ENCODE measurements at regions not wholly inside any gene's neighbourhood (a gene's known extent, or its start where the extent isn't known, plus 50 kb on each side); places are given as distances from the start of the nearest gene placed in this dataset.

DNA sequence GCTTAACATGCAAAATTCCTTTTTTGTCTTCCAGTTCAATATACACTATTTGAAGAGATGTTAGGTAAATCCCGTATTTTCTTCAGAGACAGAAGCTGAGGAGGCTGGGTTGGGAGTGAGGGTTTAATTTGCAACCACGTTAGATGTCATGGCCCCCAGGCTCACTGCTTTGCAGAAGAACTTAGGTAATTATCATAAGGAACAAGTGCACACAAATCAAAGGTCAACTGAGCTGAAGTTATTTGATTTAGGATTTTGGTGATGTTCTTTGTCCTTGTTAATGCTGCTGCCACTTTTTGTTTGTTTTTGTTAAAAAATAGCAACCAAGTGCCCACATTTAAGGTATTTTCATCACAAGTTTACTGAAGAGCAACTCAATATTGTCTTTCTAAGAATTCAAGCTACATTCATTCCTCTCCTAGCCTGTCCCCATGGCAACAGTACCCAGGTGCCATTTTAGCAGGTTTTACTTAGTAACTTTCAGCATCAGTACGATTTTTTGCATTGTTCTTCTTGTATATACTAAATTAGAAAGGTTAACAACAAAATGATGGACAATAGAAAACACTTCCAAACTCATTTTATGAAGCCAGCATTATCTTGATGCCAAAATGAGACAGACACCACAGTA is 62.9 kb upstream of the NDUFV2 start:
- H3K9me2 ChIP-seq (replicated peaks; ENCODE audit: low read depth, low read length) = no peaks in the 10 kb centered on the region
- no peak overlapping the region for H3K4me3 ChIP-seq (ENCODE audit: low read length, poor library complexity, severe bottlenecking)
- no peak overlapping the region for H3K4me2 ChIP-seq (ENCODE audit: low read depth, low read length, poor library complexity, severe bottlenecking)
- TF ChIP-seq, protein P1, sequence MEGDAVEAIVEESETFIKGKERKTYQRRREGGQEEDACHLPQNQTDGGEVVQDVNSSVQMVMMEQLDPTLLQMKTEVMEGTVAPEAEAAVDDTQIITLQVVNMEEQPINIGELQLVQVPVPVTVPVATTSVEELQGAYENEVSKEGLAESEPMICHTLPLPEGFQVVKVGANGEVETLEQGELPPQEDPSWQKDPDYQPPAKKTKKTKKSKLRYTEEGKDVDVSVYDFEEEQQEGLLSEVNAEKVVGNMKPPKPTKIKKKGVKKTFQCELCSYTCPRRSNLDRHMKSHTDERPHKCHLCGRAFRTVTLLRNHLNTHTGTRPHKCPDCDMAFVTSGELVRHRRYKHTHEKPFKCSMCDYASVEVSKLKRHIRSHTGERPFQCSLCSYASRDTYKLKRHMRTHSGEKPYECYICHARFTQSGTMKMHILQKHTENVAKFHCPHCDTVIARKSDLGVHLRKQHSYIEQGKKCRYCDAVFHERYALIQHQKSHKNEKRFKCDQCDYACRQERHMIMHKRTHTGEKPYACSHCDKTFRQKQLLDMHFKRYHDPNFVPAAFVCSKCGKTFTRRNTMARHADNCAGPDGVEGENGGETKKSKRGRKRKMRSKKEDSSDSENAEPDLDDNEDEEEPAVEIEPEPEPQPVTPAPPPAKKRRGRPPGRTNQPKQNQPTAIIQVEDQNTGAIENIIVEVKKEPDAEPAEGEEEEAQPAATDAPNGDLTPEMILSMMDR (conservative IDR thresholded peaks at IDR 0.05; ENCODE audit: low read length) = no peak
- no peak for TF ChIP-seq EZH2phosphoT487 (IDR thresholded peaks at IDR 0.05; ENCODE audit: borderline replicate concordance)
- H3K36me3 ChIP-seq (ENCODE audit: insufficient read depth, low read length) = no peaks in the 10 kb centered on the region
- H3K9ac ChIP-seq (ENCODE audit: low read depth, low read length, poor library complexity, severe bottlenecking) = no peak overlapping the region
- H3K4me1 ChIP-seq (ENCODE audit: insufficient read depth, low read length, poor library complexity, severe bottlenecking) = no peaks in the 10 kb centered on the region
- no peaks in the 10 kb centered on the region for H3K9me3 ChIP-seq (ENCODE audit: insufficient read depth, low read depth, low read length)
- no peak overlapping the region for H2AFZ ChIP-seq (ENCODE audit: low read length)
- no peaks in the 10 kb centered on the region for H3K27me3 ChIP-seq (ENCODE audit: insufficient read depth, low read length, poor library complexity, severe bottlenecking)
- H3K79me2 ChIP-seq (ENCODE audit: insufficient read depth, low read length) = no peaks in the 10 kb centered on the region
- no peaks in the 10 kb centered on the region for H4K20me1 ChIP-seq (ENCODE audit: insufficient read depth, low read length, poor library complexity, severe bottlenecking)
- no peaks in the 10 kb centered on the region for H3F3A ChIP-seq (ENCODE audit: low read depth)

DNA sequence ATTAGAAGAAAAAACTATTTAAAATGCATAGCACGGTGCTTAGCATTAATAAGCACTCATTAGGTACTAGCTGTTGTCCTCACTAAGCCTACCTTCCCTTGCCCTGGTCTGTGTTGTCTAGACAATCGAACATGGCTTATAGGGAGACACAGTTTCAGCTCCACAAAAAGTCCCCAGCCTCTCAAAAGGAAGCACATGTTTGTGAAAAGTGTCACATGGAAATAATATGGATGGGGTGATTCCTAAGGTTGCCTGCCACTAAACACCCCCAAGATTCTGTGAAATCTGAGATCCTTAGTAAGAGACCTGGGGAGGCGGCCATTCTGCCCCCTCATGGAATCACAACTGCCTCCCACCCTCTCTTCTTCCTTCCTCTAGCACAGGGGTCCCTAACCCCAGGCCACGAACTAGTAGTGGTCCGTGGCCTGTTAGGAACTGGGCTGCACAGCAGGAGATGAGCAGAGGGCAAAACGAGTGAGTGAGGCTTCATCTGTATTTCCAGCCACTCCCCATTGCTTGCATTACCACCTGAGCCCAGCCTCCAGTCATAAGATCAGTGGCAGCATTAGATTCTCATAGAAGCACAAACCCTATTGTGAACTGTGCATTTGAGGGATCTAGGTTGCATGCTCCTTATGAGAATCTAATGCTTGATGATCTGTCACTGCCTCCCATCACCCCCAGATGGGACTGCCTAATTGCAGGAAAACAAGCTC is 59.6 kb upstream of the NDUFV2 start:
- H3K27me3 ChIP-seq (ENCODE audit: insufficient read depth, low read length, poor library complexity, severe bottlenecking) = no peaks in the 10 kb centered on the region
- no peaks in the 10 kb centered on the region for H3F3A ChIP-seq (ENCODE audit: low read depth)
- no peaks in the 10 kb centered on the region for H3K79me2 ChIP-seq (ENCODE audit: insufficient read depth, low read length)
- H3K9ac ChIP-seq (ENCODE audit: low read depth, low read length, poor library complexity, severe bottlenecking) = no peak overlapping the region
- H3K4me3 ChIP-seq (ENCODE audit: low read length, poor library complexity, severe bottlenecking) = no peak overlapping the region
- no peaks in the 10 kb centered on the region for H3K9me2 ChIP-seq (replicated peaks; ENCODE audit: low read depth, low read length)
- H3K9me3 ChIP-seq (ENCODE audit: insufficient read depth, low read depth, low read length) = no peaks in the 10 kb centered on the region
- H3K4me1 ChIP-seq (ENCODE audit: insufficient read depth, low read length, poor library complexity, severe bottlenecking) = no peaks in the 10 kb centered on the region
- H2AFZ ChIP-seq (ENCODE audit: low read length) = no peak overlapping the region
- TF ChIP-seq, protein P1 (conservative IDR thresholded peaks at IDR 0.05; ENCODE audit: low read length) = no peak
- TF ChIP-seq EZH2phosphoT487 (IDR thresholded peaks at IDR 0.05; ENCODE audit: borderline replicate concordance) = no peak
- H3K4me2 ChIP-seq (ENCODE audit: low read depth, low read length, poor library complexity, severe bottlenecking) = no peak overlapping the region
- no peaks in the 10 kb centered on the region for H3K36me3 ChIP-seq (ENCODE audit: insufficient read depth, low read length)
- H4K20me1 ChIP-seq (ENCODE audit: insufficient read depth, low read length, poor library complexity, severe bottlenecking) = no peaks in the 10 kb centered on the region

DNA sequence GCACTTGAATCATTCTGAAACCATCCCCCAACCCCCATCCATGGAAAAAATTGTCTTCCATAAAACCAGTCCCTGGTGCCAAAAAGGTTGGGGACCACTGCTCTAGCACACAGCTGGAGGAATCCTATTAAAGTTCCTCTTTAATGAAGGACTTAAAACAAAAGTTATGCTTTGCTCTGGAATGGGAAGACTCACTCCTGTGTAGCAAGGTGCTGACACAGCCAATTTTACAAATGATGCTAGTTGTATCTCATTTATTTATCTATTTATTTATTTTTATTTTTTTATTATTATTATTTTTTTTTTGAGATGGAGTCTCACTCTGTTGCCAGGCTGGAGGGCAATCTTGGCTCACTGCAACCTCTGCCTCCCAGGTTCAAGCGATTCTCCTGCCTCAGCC is 58.9 kb upstream of the NDUFV2 start:
- Histone ChIP-seq H3K9me2 (replicated peaks; ENCODE audit: low read depth, low read length) (no peaks in the 10 kb centered on the region), H3K79me2 (ENCODE audit: insufficient read depth, low read length) (no peaks in the 10 kb centered on the region), H3F3A (ENCODE audit: low read depth) (no peaks in the 10 kb centered on the region), H3K4me2 (ENCODE audit: low read depth, low read length, poor library complexity, severe bottlenecking) (no peak overlapping the region), H2AFZ (ENCODE audit: low read length) (no peak overlapping the region), H3K36me3 (ENCODE audit: insufficient read depth, low read length) (no peaks in the 10 kb centered on the region), H3K27me3 (ENCODE audit: insufficient read depth, low read length, poor library complexity, severe bottlenecking) (no peaks in the 10 kb centered on the region), H3K9ac (ENCODE audit: low read depth, low read length, poor library complexity, severe bottlenecking) (no peak overlapping the region), H3K9me3 (ENCODE audit: insufficient read depth, low read depth, low read length) (no peaks in the 10 kb centered on the region), H4K20me1 (ENCODE audit: insufficient read depth, low read length, poor library complexity, severe bottlenecking) (no peaks in the 10 kb centered on the region), H3K4me3 (ENCODE audit: low read length, poor library complexity, severe bottlenecking) (no peak overlapping the region), H3K4me1 (ENCODE audit: insufficient read depth, low read length, poor library complexity, severe bottlenecking) (no peaks in the 10 kb centered on the region)
- TF ChIP-seq, protein P1 (conservative IDR thresholded peaks at IDR 0.05; ENCODE audit: low read length) = no peak
- no peak for TF ChIP-seq EZH2phosphoT487 (IDR thresholded peaks at IDR 0.05; ENCODE audit: borderline replicate concordance)
